Heart left ventricle (tissue), 16 donors: ENCODE measurements at regions not wholly inside any gene's neighbourhood (a gene's known extent, or its start where the extent isn't known, plus 50 kb on each side); places are given as distances from the start of the nearest gene placed in this dataset.

Experiments used
- ATAC-seq, 4 donors: fragments of 200-7000 bp; cut with Tn5 transposase; one replicate each; pipeline ENCODE4 v1.9.1; 2020 to 2022; ENCODE audit warnings: moderate library complexity in 4 of 4, mild to moderate bottlenecking in 3 of 4, moderate number of reproducible peaks in 1 of 4
- DNase-seq, 5 donors: peaks; one replicate each; pipeline ENCODE4 v3.0.0-alpha.2; 2020
- H3K27ac ChIP-seq, 12 donors: fragments of 200-600 bp; sonication (generic) in 4 of 12; one replicate each; pipeline versions ENCODE4 v1.5.0 to v1.8.0; 2016 to 2022; ENCODE audit warnings: mild to moderate bottlenecking in 2 of 12
- H3K27me3 ChIP-seq, 9 donors: fragments of 200-600 bp; sonication (generic) in 2 of 9; one replicate each; pipeline versions ENCODE4 v1.5.1 to v1.8.0; 2016 to 2022; ENCODE audit warnings: mild to moderate bottlenecking in 3 of 9
- H3K36me3 ChIP-seq, 9 donors: fragments of 200-600 bp; sonication (generic) in 2 of 9; one replicate each; pipeline versions ENCODE4 v1.5.0 to v1.8.0; 2018 to 2022; ENCODE audit warnings: mild to moderate bottlenecking in 2 of 9
- H3K4me1 ChIP-seq, 12 donors: fragments of 200-600 bp; sonication (generic) in 4 of 12; one replicate each; pipeline versions ENCODE4 v1.5.0 to v1.8.0; 2016 to 2022; ENCODE audit warnings: mild to moderate bottlenecking in 3 of 12
- H3K4me3 ChIP-seq, 12 donors: fragments of 200-600 bp; sonication (generic) in 4 of 12; one replicate each; pipeline versions ENCODE4 v1.5.0 to v1.8.0; 2017 to 2022; ENCODE audit warnings: mild to moderate bottlenecking in 9 of 12, moderate library complexity in 4 of 12
- H3K9me3 ChIP-seq, 12 donors: fragments of 200-600 bp; sonication (generic) in 4 of 12; one replicate each; pipeline versions ENCODE4 v1.5.0 to v1.8.0; 2016 to 2022; ENCODE audit warnings: mild to moderate bottlenecking in 1 of 12
- POLR2A ChIP-seq, 2 donors: fragments of 450-650 bp; IDR thresholded peaks; one replicate each; pipeline ENCODE4 v1.6.1; 2017; ENCODE audit warnings: antibody characterized with exemption in 2 of 2, mild to moderate bottlenecking in 2 of 2, moderate library complexity in 2 of 2
- WGBS, 4 donors: extraction: QIAGEN DNeasy Blood & Tissue Kit in 2 of 4; methylation state at CpG; one replicate each; pipeline versions ENCODE4 v1.1.5 to v1.1.7; 2013 to 2018; 5-methylcytosine and 5-hydroxymethylcytosine counted together
- intact Hi-C, 10 donors: fragments of 100-400 bp; cut with DNase I; formaldehyde crosslinking; loops; one replicate each; pipeline versions ENCODE4 v1.11.1 to v1.14.2; 2022
- TF ChIP-seq, protein P1 (sequence below), 12 donors: fragments of 200-600 bp; sonication (generic) in 4 of 12; IDR thresholded peaks; one replicate each; pipeline versions ENCODE4 v1.5.0 to v1.8.0; 2018 to 2022; ENCODE audit warnings: antibody characterized with exemption in 12 of 12, mild to moderate bottlenecking in 5 of 12
- donor health status: ischemic (EF 13 %, LVEDD 7.1; RV severe dilation, severe dysfunction).
- donor health status: healthy with polysubstance abuse.
- donor health status: DM: no; HTN: yes; CAD: no.
- donor health status: DM: no; HTN: no; CAD: no.
- donor health status: ischemic (EF 25% LVEDD 6.9; RV normal size, moderate dysfunction).
- donor health status: ischemic (EF 25% LVEDD 5.7; RV mildly dilated, moderate dysfunction).
- donor health status: healthy.
- donor health status: DM: yes; HTN: yes; CAD: no.
- donor health status: ischemic (EF 35%, LVEDD 5.7; RV mildly dilated, moderate dysfunction).
- donor health status: nonischemic (EF 11% LVEDD 7.7; RV severe dilation, severe dysfunction).
- donor health status: DM: yes; HTN: yes; CAD: no.
- donor health status: PGD.
- donor health status: ischemic (EF 29% LVEDD 5.4; RV normal size, mild dysfunction).
- donor health status: nonischemic (EF 23%, LVEDD 6.1; RV moderate dilation, normal function).

DNA sequence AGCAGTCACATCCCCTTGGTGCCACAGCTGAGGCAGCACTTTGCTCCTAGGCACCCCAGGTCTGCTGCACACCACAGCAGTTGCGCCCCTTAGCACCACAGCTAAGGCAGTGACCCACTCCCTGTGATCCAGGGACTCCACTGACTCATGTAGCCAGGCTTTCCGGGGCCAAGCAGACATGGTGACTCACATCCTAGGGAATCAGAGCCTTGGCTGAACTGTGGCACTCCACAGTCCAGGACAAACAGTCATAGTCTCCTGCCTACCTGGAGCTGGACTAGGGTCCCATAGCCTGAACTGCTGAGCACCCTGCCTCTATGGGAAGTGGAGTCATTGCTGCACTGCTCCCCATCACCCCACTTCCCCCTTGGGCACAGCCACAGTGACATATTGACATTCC lies 338.7 kb downstream of the NPR3 start:
- no peak overlapping the region for H3K27ac ChIP-seq
- H3K4me3 ChIP-seq = no peak overlapping the region
- TF ChIP-seq POLR2A (IDR thresholded peaks at IDR 0.05) = no peak
- TF ChIP-seq, protein P1, sequence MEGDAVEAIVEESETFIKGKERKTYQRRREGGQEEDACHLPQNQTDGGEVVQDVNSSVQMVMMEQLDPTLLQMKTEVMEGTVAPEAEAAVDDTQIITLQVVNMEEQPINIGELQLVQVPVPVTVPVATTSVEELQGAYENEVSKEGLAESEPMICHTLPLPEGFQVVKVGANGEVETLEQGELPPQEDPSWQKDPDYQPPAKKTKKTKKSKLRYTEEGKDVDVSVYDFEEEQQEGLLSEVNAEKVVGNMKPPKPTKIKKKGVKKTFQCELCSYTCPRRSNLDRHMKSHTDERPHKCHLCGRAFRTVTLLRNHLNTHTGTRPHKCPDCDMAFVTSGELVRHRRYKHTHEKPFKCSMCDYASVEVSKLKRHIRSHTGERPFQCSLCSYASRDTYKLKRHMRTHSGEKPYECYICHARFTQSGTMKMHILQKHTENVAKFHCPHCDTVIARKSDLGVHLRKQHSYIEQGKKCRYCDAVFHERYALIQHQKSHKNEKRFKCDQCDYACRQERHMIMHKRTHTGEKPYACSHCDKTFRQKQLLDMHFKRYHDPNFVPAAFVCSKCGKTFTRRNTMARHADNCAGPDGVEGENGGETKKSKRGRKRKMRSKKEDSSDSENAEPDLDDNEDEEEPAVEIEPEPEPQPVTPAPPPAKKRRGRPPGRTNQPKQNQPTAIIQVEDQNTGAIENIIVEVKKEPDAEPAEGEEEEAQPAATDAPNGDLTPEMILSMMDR (IDR thresholded peaks at IDR 0.05) = no peak
- peak in 3 of 4 donors; percentile 18 to 79 (median 70) for ATAC-seq
- no peaks in the 10 kb centered on the region for H3K4me1 ChIP-seq
- DNase-seq = no peak
- H3K36me3 ChIP-seq = no peaks in the 10 kb centered on the region
- 78 to 82% (median 79%) methylated on average over 2 of the region's 2 CpGs for WGBS, 4 donors
- no peaks in the 10 kb centered on the region for H3K27me3 ChIP-seq
- intact Hi-C loops = no loop called here
- peaks cover 0 to 23% (median 8%) of the 10 kb centered on the region in 12 donors for H3K9me3 ChIP-seq

DNA sequence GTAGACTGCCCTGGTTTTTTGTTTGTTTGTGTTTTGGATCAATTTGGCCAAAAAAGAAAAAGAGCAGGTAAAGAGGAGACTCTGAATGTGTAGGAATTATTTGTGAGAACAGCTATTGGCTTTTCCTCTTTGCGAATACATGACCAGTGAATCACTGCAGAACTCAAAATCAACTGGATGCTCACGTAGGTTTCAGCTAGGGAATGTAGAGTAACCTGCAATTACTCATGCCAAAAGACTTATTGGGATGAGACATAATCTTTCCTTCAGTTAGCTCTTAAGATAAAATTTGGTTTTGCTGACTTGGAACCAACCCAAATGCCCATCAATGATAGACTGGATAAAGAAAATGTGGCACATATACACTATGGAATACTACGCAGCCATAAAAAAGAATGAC lies 348.0 kb downstream of the NPR3 start:
- WGBS, 4 donors = 88 to 95% (median 90%) methylated on average over 3 of the region's 3 CpGs
- no peak for DNase-seq
- no peaks in the 10 kb centered on the region for H3K4me1 ChIP-seq
- H3K27ac ChIP-seq = no peak overlapping the region
- intact Hi-C loops = no loop called here
- ATAC-seq = no peak
- no peak for TF ChIP-seq POLR2A (IDR thresholded peaks at IDR 0.05)
- TF ChIP-seq, protein P1 (IDR thresholded peaks at IDR 0.05) = no peak
- peaks cover 0 to 20% (median 8%) of the 10 kb centered on the region in 12 donors for H3K9me3 ChIP-seq
- no peaks in the 10 kb centered on the region for H3K27me3 ChIP-seq
- H3K36me3 ChIP-seq = no peaks in the 10 kb centered on the region
- no peak overlapping the region for H3K4me3 ChIP-seq

DNA sequence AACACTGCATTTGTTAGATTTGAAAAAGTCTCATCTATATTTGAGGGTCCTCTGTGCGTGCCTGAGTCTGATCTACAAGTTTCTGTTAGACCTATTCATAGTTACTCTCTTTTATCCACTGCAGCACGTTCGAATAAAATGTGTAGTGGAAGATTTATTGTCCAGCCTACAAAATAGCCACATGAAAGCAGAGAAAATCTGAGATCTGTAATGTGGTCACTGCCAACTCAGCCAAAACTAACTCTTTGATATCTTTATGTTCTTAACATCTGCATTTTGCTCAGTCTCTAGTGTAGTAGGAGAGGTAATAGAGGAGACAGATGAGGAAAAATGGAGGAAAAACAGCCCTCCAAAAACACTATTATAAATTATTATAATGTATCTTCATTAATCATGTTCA lies 354.0 kb downstream of the NPR3 start:
- intact Hi-C loops = no loop called here
- TF ChIP-seq, protein P1 (IDR thresholded peaks at IDR 0.05) = no peak
- TF ChIP-seq POLR2A (IDR thresholded peaks at IDR 0.05) = no peak
- DNase-seq (no peak), ATAC-seq (no peak)
- H3K27me3 ChIP-seq = no peaks in the 10 kb centered on the region
- H3K4me1 ChIP-seq = no peaks in the 10 kb centered on the region
- WGBS, 4 donors = 70 to 81% (median 77%) methylated on average over 3 of the region's 3 CpGs
- no peaks in the 10 kb centered on the region for H3K36me3 ChIP-seq
- H3K4me3 ChIP-seq = no peak overlapping the region
- no peaks in the 10 kb centered on the region for H3K9me3 ChIP-seq
- H3K27ac ChIP-seq = no peak overlapping the region

DNA sequence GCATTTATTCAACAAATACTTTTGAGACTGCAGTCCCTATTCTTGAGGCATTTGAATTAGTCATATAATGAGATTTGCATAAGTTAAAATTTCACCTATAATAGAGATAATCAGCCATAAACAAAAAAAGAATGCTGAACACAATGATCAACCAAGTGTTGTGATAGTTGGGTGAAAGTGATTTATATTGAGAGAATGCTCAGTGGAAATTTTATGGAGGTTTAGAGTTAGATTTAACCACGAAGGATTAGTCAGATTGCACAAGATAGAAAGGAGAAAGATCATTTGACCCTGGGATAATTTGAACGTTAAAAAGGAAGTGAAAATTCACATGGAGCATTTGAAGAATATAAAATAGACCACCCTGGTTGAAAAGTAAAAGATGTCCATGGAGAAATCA lies 356.2 kb downstream of the NPR3 start:
- Histone ChIP-seq H3K27me3 (no peaks in the 10 kb centered on the region), H3K4me1 (no peaks in the 10 kb centered on the region), H3K4me3 (no peak overlapping the region), H3K9me3 (no peaks in the 10 kb centered on the region), H3K36me3 (no peaks in the 10 kb centered on the region), H3K27ac (no peak overlapping the region)
- intact Hi-C loops = no loop called here
- DNase-seq = no peak
- TF ChIP-seq POLR2A (IDR thresholded peaks at IDR 0.05) = no peak
- TF ChIP-seq, protein P1 (IDR thresholded peaks at IDR 0.05) = no peak
- no peak for ATAC-seq
- 34 to 47% (median 39%) methylated on average over 2 of the region's 2 CpGs for WGBS, 4 donors
